ENCODE measurements at regions not wholly inside any gene's neighbourhood (a gene's known extent, or its start where the extent isn't known, plus 50 kb on each side); places are given as distances from the start of the nearest gene placed in this dataset.
A peak's percentile ranks its signal among the peaks of the same experiment; 100 is the strongest.

DNA sequence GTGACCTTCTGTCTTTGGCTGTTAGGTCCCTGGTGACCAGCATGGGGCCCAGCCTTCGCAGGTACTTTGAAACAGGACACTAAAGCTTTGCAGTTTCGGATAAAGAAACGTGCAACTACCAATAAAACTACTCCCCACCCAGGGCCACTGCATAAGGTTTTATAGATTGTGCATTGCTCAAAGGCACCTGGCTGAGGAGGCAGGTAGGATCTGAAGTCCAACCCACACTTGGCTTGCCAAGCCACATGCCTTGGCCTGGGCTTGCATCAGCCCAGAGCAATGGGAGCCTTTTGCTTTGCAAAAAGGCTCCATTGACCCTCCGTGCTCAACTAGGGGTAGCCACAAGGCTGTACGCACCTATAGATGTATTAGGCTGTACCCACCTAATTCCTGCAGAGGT is 84.4 kb upstream of the SYT6 start:
- intact Hi-C loops (cut with DNase I, micrococcal nuclease), result no loop called here
- Histone ChIP-seq H3K9me3 (peaks cover 5% of the 10 kb centered on the region), H3K36me3 (ENCODE audit: low read depth) (no peaks in the 10 kb centered on the region), H3K4me3 (no peak overlapping the region), H3K4me1 (ENCODE audit: low read depth) (peaks cover 17% of the 10 kb centered on the region)
- DNase-seq (peak in 2 of 3 donors; percentile 46 to 54), ATAC-seq (peak; percentile 79)
- TF ChIP-seq, protein P1, sequence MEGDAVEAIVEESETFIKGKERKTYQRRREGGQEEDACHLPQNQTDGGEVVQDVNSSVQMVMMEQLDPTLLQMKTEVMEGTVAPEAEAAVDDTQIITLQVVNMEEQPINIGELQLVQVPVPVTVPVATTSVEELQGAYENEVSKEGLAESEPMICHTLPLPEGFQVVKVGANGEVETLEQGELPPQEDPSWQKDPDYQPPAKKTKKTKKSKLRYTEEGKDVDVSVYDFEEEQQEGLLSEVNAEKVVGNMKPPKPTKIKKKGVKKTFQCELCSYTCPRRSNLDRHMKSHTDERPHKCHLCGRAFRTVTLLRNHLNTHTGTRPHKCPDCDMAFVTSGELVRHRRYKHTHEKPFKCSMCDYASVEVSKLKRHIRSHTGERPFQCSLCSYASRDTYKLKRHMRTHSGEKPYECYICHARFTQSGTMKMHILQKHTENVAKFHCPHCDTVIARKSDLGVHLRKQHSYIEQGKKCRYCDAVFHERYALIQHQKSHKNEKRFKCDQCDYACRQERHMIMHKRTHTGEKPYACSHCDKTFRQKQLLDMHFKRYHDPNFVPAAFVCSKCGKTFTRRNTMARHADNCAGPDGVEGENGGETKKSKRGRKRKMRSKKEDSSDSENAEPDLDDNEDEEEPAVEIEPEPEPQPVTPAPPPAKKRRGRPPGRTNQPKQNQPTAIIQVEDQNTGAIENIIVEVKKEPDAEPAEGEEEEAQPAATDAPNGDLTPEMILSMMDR (IDR thresholded peaks at IDR 0.05), result no peak

DNA sequence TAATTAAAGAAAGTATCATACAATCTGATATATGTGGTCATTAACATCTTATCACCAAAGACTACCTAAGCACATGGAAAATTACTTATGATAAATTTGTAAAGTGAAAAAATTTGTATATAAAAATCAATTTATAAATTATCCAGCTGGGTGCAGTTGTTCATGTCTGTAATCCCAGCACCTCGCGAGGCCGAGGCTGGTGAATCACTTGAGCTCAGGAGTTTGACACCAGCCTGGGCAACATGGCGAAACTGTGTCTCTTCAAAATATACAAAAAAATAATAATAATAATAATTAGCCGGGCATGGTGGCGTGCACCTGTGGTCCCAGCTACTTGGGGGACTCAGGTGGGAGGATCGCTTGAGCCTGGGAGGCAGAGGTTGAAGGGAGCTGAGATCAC is 82.8 kb upstream of the SYT6 start:
- no peaks in the 10 kb centered on the region for H3K36me3 ChIP-seq (ENCODE audit: low read depth)
- intact Hi-C loops (cut with DNase I, micrococcal nuclease), result no loop called here
- H3K4me1 ChIP-seq (ENCODE audit: low read depth), result peaks cover 17% of the 10 kb centered on the region
- TF ChIP-seq, protein P1 (IDR thresholded peaks at IDR 0.05), result no peak
- no peak for ATAC-seq
- peaks cover under 1% of the 10 kb centered on the region for H3K9me3 ChIP-seq
- no peak for DNase-seq
- H3K4me3 ChIP-seq, result no peak overlapping the region

DNA sequence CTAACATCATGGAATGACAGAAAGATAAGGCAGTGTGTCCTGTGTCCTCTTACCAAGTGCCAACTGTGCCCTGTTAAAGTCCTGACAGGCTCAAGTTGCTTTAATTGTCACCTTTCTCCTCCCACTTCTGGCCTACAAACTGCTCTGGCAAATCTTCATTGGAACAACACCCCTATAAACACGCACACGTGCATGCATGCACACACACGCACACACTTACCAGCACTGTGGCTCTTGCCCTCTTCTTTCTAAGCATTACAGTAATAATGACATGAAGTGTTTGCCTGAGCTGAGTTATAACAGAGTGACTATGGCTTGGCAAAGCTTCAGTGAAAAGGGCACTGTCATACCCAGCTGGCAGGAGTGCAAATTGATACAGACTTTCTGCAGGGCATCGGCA is 82.3 kb upstream of the SYT6 start:
- DNase-seq (peak in 2 of 3 donors; percentile 31 to 62), ATAC-seq (peak; percentile 80)
- TF ChIP-seq, protein P1 (IDR thresholded peaks at IDR 0.05), result no peak
- Histone ChIP-seq H3K4me3 (no peak overlapping the region), H3K9me3 (no peaks in the 10 kb centered on the region), H3K4me1 (ENCODE audit: low read depth) (peaks cover 17% of the 10 kb centered on the region), H3K36me3 (ENCODE audit: low read depth) (no peaks in the 10 kb centered on the region)
- intact Hi-C loops (cut with DNase I, micrococcal nuclease), result no loop called here

DNA sequence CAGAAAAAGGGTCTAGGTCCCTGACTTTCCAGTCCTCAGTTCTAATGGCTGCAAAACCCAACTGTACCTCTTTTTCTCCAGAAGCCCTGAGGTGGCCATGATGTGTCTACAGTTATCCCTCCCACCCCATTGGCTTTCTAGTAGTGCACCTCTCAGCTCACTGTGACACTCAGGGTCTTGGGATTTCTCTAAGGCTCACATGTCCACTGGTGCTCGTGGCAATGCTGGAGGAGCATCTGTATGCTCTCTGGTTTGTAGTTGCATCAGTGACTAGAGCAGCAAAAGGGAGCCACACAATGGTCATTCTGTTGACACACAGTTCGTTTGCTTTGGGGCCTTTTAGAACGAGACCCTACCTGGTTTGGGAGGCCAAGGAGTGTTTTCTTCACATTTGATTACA is 81.6 kb upstream of the SYT6 start:
- H3K36me3 ChIP-seq (ENCODE audit: low read depth), result no peaks in the 10 kb centered on the region
- DNase-seq (no peak), ATAC-seq (no peak)
- TF ChIP-seq, protein P1 (IDR thresholded peaks at IDR 0.05), result no peak
- H3K4me3 ChIP-seq, result no peak overlapping the region
- intact Hi-C loops (cut with DNase I, micrococcal nuclease), result no loop called here
- H3K4me1 ChIP-seq (ENCODE audit: low read depth), result peaks cover 17% of the 10 kb centered on the region
- H3K9me3 ChIP-seq, result no peaks in the 10 kb centered on the region

DNA sequence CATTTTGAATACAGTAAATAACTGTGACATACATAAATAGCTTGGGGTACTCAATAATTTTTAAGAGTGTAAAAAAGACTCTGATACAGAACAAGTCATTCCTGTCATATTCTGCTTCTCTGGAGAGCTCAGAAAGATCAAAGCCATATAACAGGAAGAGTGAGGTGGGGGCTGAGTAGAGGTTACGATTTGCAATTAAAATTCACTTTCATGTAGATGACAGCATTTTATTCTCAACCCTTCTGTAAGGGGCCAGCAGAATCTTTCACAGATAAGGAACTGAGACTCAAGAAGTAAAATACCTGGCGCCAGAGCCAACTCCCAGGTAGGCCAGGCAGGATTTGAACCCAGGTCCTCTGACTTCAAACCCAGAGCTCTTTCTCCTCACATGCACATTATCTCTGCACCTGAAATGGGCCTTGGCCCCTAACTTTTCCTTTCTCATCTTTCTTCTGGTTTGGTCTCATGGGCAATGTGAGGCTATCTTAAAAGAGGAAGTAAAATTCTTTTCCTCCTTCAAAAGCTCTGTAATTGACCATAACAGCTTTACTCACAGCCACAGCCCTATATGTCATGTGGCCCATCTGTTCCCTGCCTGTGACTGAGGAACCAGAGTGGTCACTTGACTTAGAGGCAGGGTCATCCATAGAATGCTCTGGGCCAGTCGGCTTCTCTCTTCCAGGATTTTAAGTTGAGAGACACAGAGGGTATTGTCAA is 80.9 kb upstream of the SYT6 start:
- DNase-seq (peak in 1 of 3 donors; percentile 49), ATAC-seq (peak; percentile 78)
- Histone ChIP-seq H3K4me3 (no peak overlapping the region), H3K36me3 (ENCODE audit: low read depth) (no peaks in the 10 kb centered on the region), H3K4me1 (ENCODE audit: low read depth) (peaks cover 17% of the 10 kb centered on the region), H3K9me3 (no peaks in the 10 kb centered on the region)
- TF ChIP-seq, protein P1 (IDR thresholded peaks at IDR 0.05), result no peak
- intact Hi-C loops (cut with DNase I, micrococcal nuclease), result no loop called here
